OCI-LY1 (cell line): ENCODE measurements at regions not wholly inside any gene's neighbourhood (a gene's known extent, or its start where the extent isn't known, plus 50 kb on each side); places are given as distances from the start of the nearest gene placed in this dataset.
"Not testable (repeated sequence)": the region's sequence is repeated elsewhere in the genome, so short reads cannot be mapped to it uniquely, and the experiment has no call there.

Source experiments
- H2AFZ ChIP-seq: fragments of 200-600 bp; sonication (generic), shearing (Covaris generic); 2 replicates; pipeline ENCODE4 v1.6.0; 2014; ENCODE audit warnings: antibody characterized with exemption, mild to moderate bottlenecking, low read length
- H3F3A ChIP-seq: fragments of 200-600 bp; sonication (generic), shearing (Covaris generic); 2 replicates; pipeline ENCODE4 v1.6.0; 2014; ENCODE audit warnings: mild to moderate bottlenecking, antibody characterized with exemption, low read length, moderate library complexity; ENCODE audit not compliant: insufficient read depth
- H3K27ac ChIP-seq: fragments of 200-600 bp; sonication (generic); 2 replicates; pipeline ENCODE4 v1.5.1; 2014; ENCODE audit warnings: low read length, mixed run types, mild to moderate bottlenecking, low read depth; ENCODE audit not compliant: poor library complexity, severe bottlenecking
- H3K27me3 ChIP-seq: fragments of 200-600 bp; sonication (generic); 2 replicates; pipeline ENCODE4 v1.6.0; 2014; ENCODE audit warnings: antibody characterized with exemption, mild to moderate bottlenecking, low read length, moderate library complexity; ENCODE audit not compliant: insufficient read depth
- H3K36me3 ChIP-seq: fragments of 200-600 bp; sonication (generic); 2 replicates; pipeline ENCODE4 v1.6.1; 2014; ENCODE audit warnings: mild to moderate bottlenecking, antibody characterized with exemption, low read length, moderate library complexity, mixed read lengths; ENCODE audit not compliant: insufficient read depth
- H3K4me1 ChIP-seq: fragments of 200-600 bp; sonication (generic); 2 replicates; pipeline ENCODE4 v1.5.1; 2014; ENCODE audit warnings: mild to moderate bottlenecking, low read length, moderate library complexity; ENCODE audit not compliant: insufficient read depth, severe bottlenecking
- H3K4me2 ChIP-seq: fragments of 200-600 bp; sonication (generic), shearing (Covaris generic); 2 replicates; pipeline ENCODE4 v1.6.1; 2014; ENCODE audit warnings: low read length
- H3K4me3 ChIP-seq: fragments of 200-600 bp; sonication (generic); 2 replicates; pipeline ENCODE4 v1.5.1; 2014; ENCODE audit warnings: low read length, low read depth, mild to moderate bottlenecking, mixed read lengths; ENCODE audit not compliant: poor library complexity, severe bottlenecking
- H3K79me2 ChIP-seq: fragments of 200-600 bp; shearing (Covaris generic); 2 replicates; pipeline ENCODE4 v1.6.1; 2016; ENCODE audit warnings: mixed run types, low read length, mixed read lengths; ENCODE audit not compliant: insufficient read depth
- H3K9ac ChIP-seq: fragments of 200-600 bp; sonication (generic), shearing (Covaris generic); 2 replicates; pipeline ENCODE4 v1.6.1; 2014; ENCODE audit warnings: mild to moderate bottlenecking, low read length, mixed read lengths
- H3K9me2 ChIP-seq: fragments of 200-600 bp; sonication (generic), shearing (Covaris generic); 2 replicates; pipeline ENCODE4 v1.6.1; 2014; ENCODE audit warnings: low read depth, mild to moderate bottlenecking, low read length, mixed read lengths
- H3K9me3 ChIP-seq: fragments of 200-600 bp; shearing (Covaris generic); 2 replicates; pipeline ENCODE4 v1.6.1; 2014; ENCODE audit warnings: low read length, mixed read lengths
- H4K20me1 ChIP-seq: fragments of 200-600 bp; sonication (generic), shearing (Covaris generic); 2 replicates; pipeline ENCODE4 v1.6.0; 2016; ENCODE audit warnings: mild to moderate bottlenecking, low read length; ENCODE audit not compliant: insufficient read depth
- CTCF ChIP-seq: fragments of 200-600 bp; sonication (generic), shearing (Covaris generic); IDR thresholded peaks from 2 replicates; pipeline ENCODE4 v1.5.1; 2017; ENCODE audit warnings: mild to moderate bottlenecking, antibody characterized with exemption, low read length, moderate library complexity, mixed read lengths
- EZH2 ChIP-seq: fragments of 200-600 bp; sonication (generic), shearing (Covaris generic); IDR thresholded peaks from 2 replicates; pipeline ENCODE4 v1.8.0; 2017; ENCODE audit warnings: borderline replicate concordance, mixed run types, mild to moderate bottlenecking, antibody characterized with exemption, low read length, moderate library complexity, mixed read lengths

- no peaks in the 10 kb centered on the region for H3F3A ChIP-seq
- H2AFZ ChIP-seq = no peak overlapping the region
- H4K20me1 ChIP-seq = no peaks in the 10 kb centered on the region
- H3K9ac ChIP-seq = no peak overlapping the region
- H3K27ac ChIP-seq = no peak overlapping the region
- H3K79me2 ChIP-seq = no peaks in the 10 kb centered on the region
- no peak overlapping the region for H3K4me2 ChIP-seq
- H3K36me3 ChIP-seq = no peaks in the 10 kb centered on the region
- no peaks in the 10 kb centered on the region for H3K4me1 ChIP-seq
- H3K9me2 ChIP-seq = no peaks in the 10 kb centered on the region
- H3K27me3 ChIP-seq = no peaks in the 10 kb centered on the region
- H3K9me3 ChIP-seq = no peaks in the 10 kb centered on the region
- H3K4me3 ChIP-seq = no peak overlapping the region
- TF ChIP-seq EZH2 (no peak), CTCF (no peak)
Observed at GRCh38 chr16:27640277-27640600, 90.3 kb downstream of the KATNIP start.

GRCh38 chr16:27641260-27641659 lies 91.3 kb downstream of the KATNIP start:
- Histone ChIP-seq H3K27me3 (no peaks in the 10 kb centered on the region), H3K9me3 (no peaks in the 10 kb centered on the region), H3K9me2 (no peaks in the 10 kb centered on the region), H4K20me1 (no peaks in the 10 kb centered on the region), H3K79me2 (no peaks in the 10 kb centered on the region), H3K4me2 (no peak overlapping the region), H3K4me1 (no peaks in the 10 kb centered on the region), H3K4me3 (no peak overlapping the region), H3K36me3 (no peaks in the 10 kb centered on the region), H3K27ac (no peak overlapping the region), H3K9ac (no peak overlapping the region), H2AFZ (no peak overlapping the region), H3F3A (no peaks in the 10 kb centered on the region)
- TF ChIP-seq EZH2 (no peak), CTCF (no peak)

- H3K36me3 ChIP-seq, H3K9me3 ChIP-seq, H3K9me2 ChIP-seq, H3F3A ChIP-seq, H3K4me2 ChIP-seq, H3K4me1 ChIP-seq, H3K4me3 ChIP-seq, H3K27me3 ChIP-seq, H3K79me2 ChIP-seq, H3K27ac ChIP-seq, H2AFZ ChIP-seq, H4K20me1 ChIP-seq, H3K9ac ChIP-seq: not testable (repeated sequence)
Observed at GRCh38 chr16:27641734-27642415, 91.9 kb downstream of the KATNIP start.

- TF ChIP-seq CTCF (peak; percentile 55), EZH2 (no peak)
- Histone ChIP-seq H3K4me1 (no peaks in the 10 kb centered on the region), H3K27ac (no peak overlapping the region), H3F3A (no peaks in the 10 kb centered on the region), H3K4me3 (no peak overlapping the region), H4K20me1 (no peaks in the 10 kb centered on the region), H3K9me3 (no peaks in the 10 kb centered on the region), H3K79me2 (no peaks in the 10 kb centered on the region), H3K27me3 (no peaks in the 10 kb centered on the region), H3K36me3 (no peaks in the 10 kb centered on the region), H3K4me2 (no peak overlapping the region), H2AFZ (no peak overlapping the region), H3K9ac (no peak overlapping the region), H3K9me2 (no peaks in the 10 kb centered on the region)
Observed at GRCh38 chr16:27642756-27643155, 92.8 kb downstream of the KATNIP start.
